ENCODE measurements at regions not wholly inside any gene's neighbourhood (a gene's known extent, or its start where the extent isn't known, plus 50 kb on each side); places are given as distances from the start of the nearest gene placed in this dataset.
"Not testable (repeated sequence)": the region's sequence is repeated elsewhere in the genome, so short reads cannot be mapped to it uniquely, and the experiment has no call there.

GRCh38 chr9:31870276-31870675 lies 514.2 kb upstream of the ACO1 start:
- in situ Hi-C loops (cut with MboI; ENCODE audit: low pct_unique_long_range_greater_than_20kb in 2 of 9, low sequenced_read_pairs in 9 of 9, unreplicated experiment in 9 of 9), result no loop called here
- 0 to 100% (median 60%) methylated on average over 1 to 2 of the region's 2 CpGs; no CpG with 5 or more reads in 3 of the 10 experiments for WGBS, 10 experiments

GRCh38 chr9:31873722-31874121 lies 510.7 kb upstream of the ACO1 start:
- no peak overlapping the region for H3K27ac ChIP-seq
- H3K4me1 ChIP-seq (replicated peaks in 1 of 2), result no peaks in the 10 kb centered on the region
- in situ Hi-C loops (cut with MboI; ENCODE audit: low pct_unique_long_range_greater_than_20kb in 2 of 9, low sequenced_read_pairs in 9 of 9, unreplicated experiment in 9 of 9), result no loop called here
- no peak for ATAC-seq (replicated peaks in 6 of 8)
- 21 to 95% (median 86%) methylated on average over 3 to 7 of the region's 7 CpGs for WGBS, 10 experiments
- no peak overlapping the region for H3K4me3 ChIP-seq

More at GRCh38 chr9:31870276-31870675, 514.2 kb upstream of the ACO1 start:
- no peak for ATAC-seq (replicated peaks in 6 of 8)
- H3K4me3 ChIP-seq, result no peak overlapping the region
- H3K27ac ChIP-seq, result no peak overlapping the region
- no peaks in the 10 kb centered on the region for H3K4me1 ChIP-seq (replicated peaks in 1 of 2)

- WGBS, 10 experiments, result 0 to 79% (median 55%) methylated on average over 1 to 4 of the region's 4 CpGs; no CpG with 5 or more reads in 3 of the 10 experiments
- Histone ChIP-seq H3K4me1 (replicated peaks in 1 of 2) (no peaks in the 10 kb centered on the region), H3K27ac (no peak overlapping the region), H3K4me3 (no peak overlapping the region)
- no peak for ATAC-seq (replicated peaks in 6 of 8)
- in situ Hi-C loops (cut with MboI; ENCODE audit: low pct_unique_long_range_greater_than_20kb in 2 of 9, low sequenced_read_pairs in 9 of 9, unreplicated experiment in 9 of 9), result no loop called here
Measured at GRCh38 chr9:31894008-31894407, 490.4 kb upstream of the ACO1 start.

GRCh38 chr9:31908158-31908890 lies 476.1 kb upstream of the ACO1 start:
- 0 to 100% (median 19%) methylated on average over 1 to 6 of the region's 6 CpGs; no CpG with 5 or more reads in 3 of the 10 experiments for WGBS, 10 experiments
- peak in 1 of 8 experiments; percentile 31 for ATAC-seq (replicated peaks in 6 of 8)

GRCh38 chr9:31908891-31909480 lies 475.5 kb upstream of the ACO1 start:
- in situ Hi-C loops (cut with MboI; ENCODE audit: low pct_unique_long_range_greater_than_20kb in 2 of 9, low sequenced_read_pairs in 9 of 9, unreplicated experiment in 9 of 9), result no loop called here

More at GRCh38 chr9:31908158-31908890, 476.1 kb upstream of the ACO1 start:
- Histone ChIP-seq H3K4me3 (no peak overlapping the region), H3K4me1 (replicated peaks in 1 of 2) (peaks cover 0 to 13% of the 10 kb centered on the region in 2 donors), H3K27ac (no peak overlapping the region)
- in situ Hi-C loops (cut with MboI; ENCODE audit: low pct_unique_long_range_greater_than_20kb in 2 of 9, low sequenced_read_pairs in 9 of 9, unreplicated experiment in 9 of 9), result no loop called here

GRCh38 chr9:31912636-31913035 lies 471.8 kb upstream of the ACO1 start:
- in situ Hi-C loops (cut with MboI; ENCODE audit: low pct_unique_long_range_greater_than_20kb in 2 of 9, low sequenced_read_pairs in 9 of 9, unreplicated experiment in 9 of 9), result no loop called here
- Histone ChIP-seq H3K4me3 (no peak overlapping the region), H3K4me1 (replicated peaks in 1 of 2) (peaks cover 0 to 13% of the 10 kb centered on the region in 2 donors), H3K27ac (no peak overlapping the region)
- peak in 3 of 8 experiments; percentile 47 to 72 (median 65) for ATAC-seq (replicated peaks in 6 of 8)

More at GRCh38 chr9:31908891-31909480, 475.5 kb upstream of the ACO1 start:
- peaks cover 0 to 13% of the 10 kb centered on the region in 2 donors for H3K4me1 ChIP-seq (replicated peaks in 1 of 2)
- no peak overlapping the region for H3K4me3 ChIP-seq
- H3K27ac ChIP-seq, result no peak overlapping the region
- ATAC-seq (replicated peaks in 6 of 8), result no peak
- WGBS, 10 experiments, result 0 to 95% (median 25%) methylated on average over 1 to 8 of the region's 11 CpGs; no CpG with 5 or more reads in 2 of the 10 experiments

- in situ Hi-C loops (cut with MboI; ENCODE audit: low pct_unique_long_range_greater_than_20kb in 2 of 9, low sequenced_read_pairs in 9 of 9, unreplicated experiment in 9 of 9), result no loop called here
- Histone ChIP-seq H3K27ac (no peak overlapping the region), H3K4me1 (replicated peaks in 1 of 2) (peaks cover 0 to 13% of the 10 kb centered on the region in 2 donors), H3K4me3 (no peak overlapping the region)
- ATAC-seq (replicated peaks in 6 of 8), result no peak
- 0 to 100% (median 62%) methylated on average over 1 to 2 of the region's 2 CpGs; no CpG with 5 or more reads in 2 of the 10 experiments for WGBS, 10 experiments
Measured at GRCh38 chr9:31916591-31917241, 467.7 kb upstream of the ACO1 start.

GRCh38 chr9:31937737-31938136 lies 446.7 kb upstream of the ACO1 start:
- ATAC-seq (replicated peaks in 6 of 8); in situ Hi-C loops (cut with MboI; ENCODE audit: low pct_unique_long_range_greater_than_20kb in 2 of 9, low sequenced_read_pairs in 9 of 9, unreplicated experiment in 9 of 9); H3K4me1 ChIP-seq (replicated peaks in 1 of 2); H3K27ac ChIP-seq; H3K4me3 ChIP-seq: not testable (repeated sequence)
- 0% methylated on average over 1 of the region's 13 CpGs; no CpG with 5 or more reads in 9 of the 10 experiments for WGBS, 10 experiments

- Histone ChIP-seq H3K27ac (no peak overlapping the region), H3K4me1 (replicated peaks in 1 of 2) (no peaks in the 10 kb centered on the region), H3K4me3 (no peak overlapping the region)
- in situ Hi-C loops (cut with MboI; ENCODE audit: low pct_unique_long_range_greater_than_20kb in 2 of 9, low sequenced_read_pairs in 9 of 9, unreplicated experiment in 9 of 9), result no loop called here
- no peak for ATAC-seq (replicated peaks in 6 of 8)
- 0 to 86% (median 40%) methylated on average over 1 of the region's 1 CpG; no CpG with 5 or more reads in 6 of the 10 experiments for WGBS, 10 experiments
Measured at GRCh38 chr9:31950756-31951155, 433.7 kb upstream of the ACO1 start.

- Histone ChIP-seq H3K4me1 (replicated peaks in 1 of 2) (no peaks in the 10 kb centered on the region), H3K27ac (no peak overlapping the region), H3K4me3 (no peak overlapping the region)
- in situ Hi-C loops (cut with MboI; ENCODE audit: low pct_unique_long_range_greater_than_20kb in 2 of 9, low sequenced_read_pairs in 9 of 9, unreplicated experiment in 9 of 9), result no loop called here
- 0 to 100% (median 14%) methylated on average over 1 of the region's 1 CpG; no CpG with 5 or more reads in 3 of the 10 experiments for WGBS, 10 experiments
- no peak for ATAC-seq (replicated peaks in 6 of 8)
Measured at GRCh38 chr9:31958572-31958971, 425.9 kb upstream of the ACO1 start.

- H3K4me3 ChIP-seq, result no peak overlapping the region
- WGBS, 10 experiments, result 0 to 100% (median 72%) methylated on average over 1 to 2 of the region's 2 CpGs; no CpG with 5 or more reads in 3 of the 10 experiments
- no peak overlapping the region for H3K27ac ChIP-seq
- no peak for ATAC-seq (replicated peaks in 6 of 8)
- in situ Hi-C loops (cut with MboI; ENCODE audit: low pct_unique_long_range_greater_than_20kb in 2 of 9, low sequenced_read_pairs in 9 of 9, unreplicated experiment in 9 of 9), result no loop called here
- peaks cover 0 to 10% of the 10 kb centered on the region in 2 donors for H3K4me1 ChIP-seq (replicated peaks in 1 of 2)
Measured at GRCh38 chr9:31969552-31969951, 414.9 kb upstream of the ACO1 start.

- H3K4me3 ChIP-seq, result no peak overlapping the region
- in situ Hi-C loops (cut with MboI; ENCODE audit: low pct_unique_long_range_greater_than_20kb in 2 of 9, low sequenced_read_pairs in 9 of 9, unreplicated experiment in 9 of 9), result no loop called here
- 0 to 83% (median 50%) methylated on average over 1 of the region's 1 CpG; no CpG with 5 or more reads in 5 of the 10 experiments for WGBS, 10 experiments
- no peak overlapping the region for H3K27ac ChIP-seq
- no peaks in the 10 kb centered on the region for H3K4me1 ChIP-seq (replicated peaks in 1 of 2)
- ATAC-seq (replicated peaks in 6 of 8), result peak in 1 of 8 experiments; percentile 66
Measured at GRCh38 chr9:31983895-31984294, 400.5 kb upstream of the ACO1 start.

GRCh38 chr9:31996331-31996730 lies 388.1 kb upstream of the ACO1 start:
- WGBS, 10 experiments, result 0 to 100% (median 49%) methylated on average over 1 of the region's 1 CpG
- no peak for ATAC-seq (replicated peaks in 6 of 8)
- Histone ChIP-seq H3K4me3 (no peak overlapping the region), H3K27ac (no peak overlapping the region), H3K4me1 (replicated peaks in 1 of 2) (no peaks in the 10 kb centered on the region)
- in situ Hi-C loops (cut with MboI; ENCODE audit: low pct_unique_long_range_greater_than_20kb in 2 of 9, low sequenced_read_pairs in 9 of 9, unreplicated experiment in 9 of 9), result no loop called here

Data from motor neuron (in vitro differentiated cells).